ENCODE measurements at regions not wholly inside any gene's neighbourhood (a gene's known extent, or its start where the extent isn't known, plus 50 kb on each side); places are given as distances from the start of the nearest gene placed in this dataset.
"Not testable (repeated sequence)": the region's sequence is repeated elsewhere in the genome, so short reads cannot be mapped to it uniquely, and the experiment has no call there.

DNA sequence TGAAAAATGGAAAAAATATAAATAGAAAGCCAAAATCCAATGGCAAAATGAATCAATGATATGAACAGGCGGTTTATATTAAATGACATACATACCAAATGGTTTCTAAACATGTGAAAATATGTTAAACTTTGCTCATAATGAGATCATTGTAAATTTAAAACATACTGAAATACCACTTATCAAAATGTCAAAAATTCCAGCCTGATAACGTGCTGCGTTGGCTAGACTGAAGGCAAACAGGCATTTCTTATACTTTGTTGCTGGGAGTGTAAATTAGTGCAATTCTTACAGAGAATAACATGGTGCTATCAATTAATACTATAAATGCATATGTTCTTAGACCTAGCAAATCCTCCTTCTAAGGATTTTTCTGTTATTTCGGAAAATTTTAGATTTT, 225.8 kb upstream of the FAM3C start:
- TF ChIP-seq, protein P1, sequence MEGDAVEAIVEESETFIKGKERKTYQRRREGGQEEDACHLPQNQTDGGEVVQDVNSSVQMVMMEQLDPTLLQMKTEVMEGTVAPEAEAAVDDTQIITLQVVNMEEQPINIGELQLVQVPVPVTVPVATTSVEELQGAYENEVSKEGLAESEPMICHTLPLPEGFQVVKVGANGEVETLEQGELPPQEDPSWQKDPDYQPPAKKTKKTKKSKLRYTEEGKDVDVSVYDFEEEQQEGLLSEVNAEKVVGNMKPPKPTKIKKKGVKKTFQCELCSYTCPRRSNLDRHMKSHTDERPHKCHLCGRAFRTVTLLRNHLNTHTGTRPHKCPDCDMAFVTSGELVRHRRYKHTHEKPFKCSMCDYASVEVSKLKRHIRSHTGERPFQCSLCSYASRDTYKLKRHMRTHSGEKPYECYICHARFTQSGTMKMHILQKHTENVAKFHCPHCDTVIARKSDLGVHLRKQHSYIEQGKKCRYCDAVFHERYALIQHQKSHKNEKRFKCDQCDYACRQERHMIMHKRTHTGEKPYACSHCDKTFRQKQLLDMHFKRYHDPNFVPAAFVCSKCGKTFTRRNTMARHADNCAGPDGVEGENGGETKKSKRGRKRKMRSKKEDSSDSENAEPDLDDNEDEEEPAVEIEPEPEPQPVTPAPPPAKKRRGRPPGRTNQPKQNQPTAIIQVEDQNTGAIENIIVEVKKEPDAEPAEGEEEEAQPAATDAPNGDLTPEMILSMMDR (IDR thresholded peaks at IDR 0.05; ENCODE audit: extremely low read depth, missing control alignments), result no peak
- no peak for DNase-seq (ENCODE audit: low spot score)

DNA sequence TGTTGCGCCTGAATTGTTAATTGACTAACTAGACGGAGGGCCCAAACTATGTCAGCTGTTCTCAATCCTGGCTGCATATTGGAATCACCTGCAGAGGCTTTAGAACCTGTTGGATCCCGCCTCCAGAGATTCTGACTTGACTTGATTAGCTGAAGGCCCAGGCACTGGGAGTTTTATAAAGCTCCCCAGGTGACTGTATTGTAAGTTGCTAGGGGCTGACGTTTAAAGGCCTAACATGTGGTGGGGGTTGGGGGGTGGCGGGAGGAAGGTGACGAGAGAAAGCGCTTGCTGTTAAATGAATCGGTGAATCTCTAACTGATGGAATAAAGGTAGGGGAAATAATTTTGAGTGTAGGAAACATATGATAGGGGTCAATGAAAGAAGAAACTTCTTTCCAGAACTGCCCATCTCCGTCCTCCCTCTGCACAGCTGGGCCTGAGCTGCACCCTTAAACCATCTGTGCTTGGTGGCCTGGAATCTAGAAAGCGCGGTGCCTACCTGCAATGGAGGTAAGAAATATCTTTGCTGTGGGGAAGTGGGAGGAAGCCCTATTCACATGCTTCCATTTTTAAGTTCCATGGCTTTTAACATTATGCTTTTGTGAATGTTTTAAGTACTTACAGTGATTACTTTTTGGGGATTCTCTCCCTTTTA, 225.0 kb upstream of the FAM3C start:
- TF ChIP-seq, protein P1 (IDR thresholded peaks at IDR 0.05; ENCODE audit: extremely low read depth, missing control alignments), result no peak
- no peak for DNase-seq (ENCODE audit: low spot score)

DNA sequence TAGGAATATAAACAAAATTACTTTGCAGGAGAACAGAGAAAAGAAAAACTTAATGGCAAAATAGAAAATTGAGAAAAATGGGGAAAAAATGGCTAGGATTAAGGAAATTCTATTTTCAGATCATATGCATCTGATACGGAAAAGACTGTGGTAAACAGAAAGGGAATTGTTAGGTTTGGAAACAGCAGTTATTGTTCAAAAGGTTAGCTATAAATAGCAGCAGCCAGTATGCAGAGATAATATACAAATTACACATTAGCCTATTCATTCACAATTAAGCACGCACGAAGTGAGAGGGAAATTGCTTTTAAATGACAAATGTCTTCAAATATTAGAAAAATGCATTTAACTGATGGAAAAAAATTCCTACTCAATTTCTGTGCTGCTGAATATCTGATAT, 224.1 kb upstream of the FAM3C start:
- no peak for DNase-seq (ENCODE audit: low spot score)
- TF ChIP-seq, protein P1 (IDR thresholded peaks at IDR 0.05; ENCODE audit: extremely low read depth, missing control alignments), result no peak

DNA sequence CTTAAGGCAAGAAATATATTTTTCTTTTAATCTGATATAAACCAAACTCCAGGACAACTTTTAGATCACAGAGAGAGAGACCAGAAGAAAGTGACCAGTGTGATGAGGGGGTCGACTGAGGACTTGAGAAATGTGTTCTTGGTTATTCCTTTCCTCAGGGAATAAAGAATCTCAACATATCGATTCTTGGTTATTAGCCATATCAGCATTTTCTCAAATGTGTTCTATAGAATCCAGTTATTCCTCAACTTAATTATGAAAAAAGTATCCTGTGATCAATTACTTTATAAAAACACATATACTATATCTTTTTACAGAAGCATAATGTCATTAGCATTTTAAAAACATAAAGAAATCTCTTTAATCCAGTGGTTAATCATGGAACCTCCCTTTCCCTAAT, 222.1 kb upstream of the FAM3C start:
- DNase-seq (ENCODE audit: low spot score), result no peak
- TF ChIP-seq, protein P1 (IDR thresholded peaks at IDR 0.05; ENCODE audit: extremely low read depth, missing control alignments), result no peak

DNA sequence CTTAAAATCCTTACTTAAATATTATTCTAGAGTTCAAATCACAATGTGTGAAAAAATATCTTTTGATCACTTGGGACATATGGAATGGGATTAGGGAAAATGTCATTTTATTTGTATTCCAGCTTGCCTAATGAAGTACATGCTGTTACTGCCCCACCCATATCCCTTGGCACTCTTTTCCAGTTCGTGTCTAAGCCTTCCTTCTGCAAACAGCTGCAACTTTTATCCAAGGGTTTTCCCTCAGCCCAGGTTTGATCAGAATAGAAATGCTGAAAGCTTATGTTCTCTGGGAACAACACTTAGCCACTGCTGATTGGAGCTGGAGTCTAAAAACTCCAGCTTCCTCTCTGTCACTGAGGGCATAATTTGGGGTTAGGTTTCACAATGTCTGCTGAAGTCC, 214.1 kb upstream of the FAM3C start:
- TF ChIP-seq, protein P1 (IDR thresholded peaks at IDR 0.05; ENCODE audit: extremely low read depth, missing control alignments), result no peak
- no peak for DNase-seq (ENCODE audit: low spot score)

DNA sequence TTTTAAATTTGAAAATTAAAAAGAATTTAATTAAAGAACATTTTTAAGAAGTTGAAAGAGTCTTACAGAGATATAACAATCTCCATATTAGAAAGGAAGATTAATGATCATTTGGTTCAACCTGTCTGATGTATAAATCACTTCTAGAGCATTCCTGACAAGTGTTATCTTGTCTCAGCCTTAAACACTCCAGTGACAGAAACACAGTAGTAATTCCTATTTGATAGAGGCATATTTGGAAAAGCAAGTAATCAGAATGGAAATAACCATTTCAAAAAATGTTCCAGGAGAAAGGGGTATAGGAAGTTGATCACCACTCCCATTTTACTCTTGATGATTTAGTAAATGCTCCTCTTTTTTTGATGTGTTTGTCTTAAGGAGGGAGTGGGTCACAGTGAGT, 213.1 kb upstream of the FAM3C start:
- TF ChIP-seq, protein P1 (IDR thresholded peaks at IDR 0.05; ENCODE audit: extremely low read depth, missing control alignments), result no peak
- DNase-seq (ENCODE audit: low spot score), result no peak

DNA sequence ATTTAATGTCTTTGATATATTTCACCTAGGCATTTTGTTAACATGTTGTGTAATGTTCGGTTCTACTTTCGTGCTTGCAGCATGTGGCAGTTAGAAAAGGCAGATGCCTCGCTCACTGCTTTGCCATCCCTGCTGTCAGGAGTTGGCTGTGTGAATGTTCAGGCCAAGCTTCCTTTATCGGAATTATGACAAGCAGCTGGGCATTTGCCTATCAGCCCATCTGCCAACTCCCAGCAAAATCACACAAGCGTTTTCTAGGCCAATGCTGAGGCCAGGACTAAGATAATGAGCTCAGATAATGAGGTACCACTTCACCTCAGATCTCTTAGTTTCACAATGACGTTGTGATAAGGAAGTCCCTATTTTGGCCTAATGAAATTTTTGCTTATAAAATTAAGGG, 212.7 kb upstream of the FAM3C start:
- TF ChIP-seq, protein P1 (IDR thresholded peaks at IDR 0.05; ENCODE audit: extremely low read depth, missing control alignments), result no peak
- DNase-seq (ENCODE audit: low spot score), result no peak

DNA sequence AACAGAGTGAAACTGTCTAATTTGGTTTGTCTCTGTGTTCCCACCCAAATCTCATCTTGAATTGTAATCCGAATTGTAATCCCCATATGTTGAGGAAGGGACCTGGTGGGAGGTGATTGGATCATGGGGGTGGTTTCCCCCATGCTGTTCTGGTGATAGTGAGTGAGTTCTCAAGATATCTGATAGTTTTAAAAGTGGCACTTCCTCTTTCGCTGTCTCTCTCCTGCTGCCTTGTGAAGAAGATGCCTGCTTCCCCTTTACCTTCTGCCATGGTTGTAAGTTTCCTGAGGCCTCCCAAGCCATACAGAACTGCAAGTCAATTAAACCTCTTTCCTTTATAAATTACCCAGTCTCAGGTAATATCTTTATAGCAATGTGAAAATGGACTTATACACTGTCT, 212.1 kb upstream of the FAM3C start:
- DNase-seq (ENCODE audit: low spot score), result not testable (repeated sequence)

Measured in GM20000 (cell line).